Effector memory CD8-positive, alpha-beta T cell (primary cell): ENCODE measurements at regions not wholly inside any gene's neighbourhood (a gene's known extent, or its start where the extent isn't known, plus 50 kb on each side); places are given as distances from the start of the nearest gene placed in this dataset.
A peak's percentile ranks its signal among the peaks of the same experiment; 100 is the strongest.

ENCODE experiments used
- ATAC-seq: fragments of 150-1000 bp; cut with Tn5 transposase; replicated peaks from 2 replicates; pipeline ENCODE4 v1.10.0; 2021; ENCODE audit warnings: mild to moderate bottlenecking, moderate library complexity
- DNase-seq, 3 experiments: peaks; one replicate each; pipeline ENCODE4 v3.0.0; 2021
- H3K27ac Mint-ChIP-seq, 2 donors: one replicate each; pipeline ENCODE4 v1.8.0; 2022; ENCODE audit warnings: mild to moderate bottlenecking in 2 of 2, mixed read lengths in 2 of 2, moderate library complexity in 2 of 2
- H3K27me3 Mint-ChIP-seq, 2 donors: one replicate each; pipeline ENCODE4 v1.8.0; 2022; ENCODE audit warnings: mixed read lengths in 2 of 2
- H3K36me3 Mint-ChIP-seq: one replicate; pipeline ENCODE4 v1.8.0; 2022; ENCODE audit warnings: mild to moderate bottlenecking, moderate library complexity, mixed read lengths; ENCODE audit not compliant: insufficient read depth
- H3K4me1 Mint-ChIP-seq, 2 donors: one replicate each; pipeline ENCODE4 v1.8.0; 2022; ENCODE audit warnings: low read depth in 2 of 2, mixed read lengths in 2 of 2
- H3K4me3 Mint-ChIP-seq, 2 donors: one replicate each; pipeline ENCODE4 v1.8.0; 2022; ENCODE audit warnings: mild to moderate bottlenecking in 2 of 2, mixed read lengths in 2 of 2, moderate library complexity in 2 of 2
- H3K9me3 Mint-ChIP-seq, 2 donors: one replicate each; pipeline ENCODE4 v1.8.0; 2022; ENCODE audit warnings: mixed read lengths in 2 of 2

DNA sequence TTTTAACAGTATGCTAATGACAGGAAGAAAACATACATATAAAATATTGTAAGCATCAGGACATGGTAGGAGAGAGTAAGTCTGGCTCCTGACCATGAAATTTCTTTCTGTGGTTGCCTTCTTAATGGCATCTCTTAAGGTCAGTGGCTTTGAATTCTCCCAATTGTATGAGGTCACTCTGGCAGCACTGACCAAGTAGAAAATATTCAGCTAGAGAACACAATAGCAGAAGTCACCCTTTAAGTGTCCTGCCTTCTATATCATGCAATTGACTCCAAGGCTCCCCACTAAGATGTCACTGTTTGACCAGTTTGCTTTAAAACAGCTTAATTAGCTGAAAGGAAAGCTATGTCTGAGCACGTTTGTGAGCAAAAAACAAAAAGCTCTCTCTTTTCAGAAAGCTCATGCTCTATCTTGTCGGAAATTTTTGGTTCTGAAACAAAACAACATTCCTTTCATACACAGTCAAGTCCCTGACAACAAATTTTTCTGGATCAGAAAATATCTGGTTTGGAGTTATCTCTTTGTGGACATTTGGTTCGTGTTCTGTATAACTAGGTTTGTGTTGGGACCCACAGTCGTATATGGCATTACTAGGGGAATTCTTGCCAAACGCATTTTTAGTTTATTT lies 120.9 kb upstream of the IFNGR1 start:
- peaks cover 2% of the 10 kb centered on the region for H3K36me3 Mint-ChIP-seq
- peaks cover 0 to 14% of the 10 kb centered on the region in 2 donors for H3K27me3 Mint-ChIP-seq
- no peak overlapping the region for H3K27ac Mint-ChIP-seq
- peaks cover 3 to 21% of the 10 kb centered on the region in 2 donors for H3K4me1 Mint-ChIP-seq
- H3K4me3 Mint-ChIP-seq = no peak overlapping the region
- no peaks in the 10 kb centered on the region for H3K9me3 Mint-ChIP-seq
- no peak for DNase-seq
- no peak for ATAC-seq

DNA sequence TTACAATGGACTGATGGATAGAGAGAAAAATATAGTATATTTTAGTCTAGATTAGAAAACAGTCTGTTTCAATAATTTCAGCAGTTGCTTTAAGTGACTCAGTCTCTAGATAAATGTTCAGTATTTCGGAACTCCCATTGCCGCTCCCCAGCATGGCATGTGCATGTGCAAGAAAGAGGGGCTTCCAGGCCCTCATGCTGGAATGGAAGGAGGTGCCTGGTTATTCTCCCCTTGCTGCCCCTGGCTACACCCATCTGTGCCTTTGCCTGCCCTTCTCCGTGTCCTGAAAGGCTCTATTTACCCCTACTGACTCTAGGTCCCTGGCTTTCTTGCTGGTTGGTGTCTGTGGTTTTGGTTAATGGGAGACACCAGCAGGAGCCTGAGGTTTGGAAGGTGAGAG lies 115.7 kb upstream of the IFNGR1 start:
- Mint-ChIP-seq H3K4me1 (no peaks in the 10 kb centered on the region), H3K27me3 (peaks cover 12 to 28% of the 10 kb centered on the region in 2 donors), H3K4me3 (no peak overlapping the region), H3K27ac (no peak overlapping the region), H3K36me3 (peaks cover 3% of the 10 kb centered on the region), H3K9me3 (no peaks in the 10 kb centered on the region)
- ATAC-seq (no peak), DNase-seq (no peak)

DNA sequence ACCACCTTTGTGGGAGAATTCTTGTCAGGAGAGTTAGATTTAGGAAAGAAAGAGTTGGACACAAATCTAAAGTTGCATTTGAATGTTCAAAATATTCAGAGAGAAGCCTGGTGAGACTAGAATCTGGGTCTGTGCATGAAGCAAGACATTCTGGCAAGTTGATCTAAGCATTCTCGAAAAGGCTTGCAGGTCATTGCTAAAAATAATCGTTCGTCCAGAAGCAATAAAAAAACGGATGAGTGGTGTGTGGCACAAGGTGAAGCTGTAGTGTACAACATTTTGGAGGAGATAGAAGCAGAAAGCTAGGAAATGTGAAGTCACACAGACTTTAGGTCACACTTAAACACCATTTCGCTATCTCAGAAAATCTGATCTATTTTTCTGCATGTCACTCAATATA lies 114.9 kb upstream of the IFNGR1 start:
- peaks cover 12 to 28% of the 10 kb centered on the region in 2 donors for H3K27me3 Mint-ChIP-seq
- H3K4me3 Mint-ChIP-seq = no peak overlapping the region

DNA sequence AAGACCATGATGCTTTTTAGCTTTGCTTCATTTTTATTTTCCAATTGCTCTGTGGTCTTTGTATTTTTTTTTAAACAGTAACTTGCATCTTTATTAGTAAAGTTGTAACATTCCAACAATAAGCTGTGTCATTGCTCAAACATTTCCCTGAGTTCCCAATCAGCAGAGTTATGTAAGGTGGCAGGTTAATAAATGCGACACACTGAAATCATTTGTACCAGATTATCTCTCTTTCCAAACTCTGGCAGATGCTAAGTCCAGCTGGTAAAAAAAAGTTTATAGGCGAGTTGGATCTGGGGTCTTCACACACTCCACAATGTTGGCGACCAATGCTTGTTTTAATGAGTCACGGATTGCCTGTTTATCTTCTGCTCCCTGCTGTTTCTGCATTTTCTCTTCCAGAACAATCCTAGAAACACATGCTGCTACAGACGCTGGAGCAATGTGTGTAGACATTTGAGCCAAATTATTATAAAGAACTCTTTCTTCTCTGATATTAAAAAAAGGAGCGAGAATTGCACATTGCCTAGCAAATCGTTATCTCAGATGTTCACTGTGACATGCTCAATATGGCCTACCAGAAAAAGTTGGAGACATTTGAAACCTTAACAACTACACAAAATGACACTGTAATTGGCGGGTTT lies 113.6 kb upstream of the IFNGR1 start:
- DNase-seq (no peak), ATAC-seq (no peak)
- Mint-ChIP-seq H3K27me3 (peaks cover 12 to 28% of the 10 kb centered on the region in 2 donors), H3K9me3 (no peaks in the 10 kb centered on the region), H3K4me1 (no peaks in the 10 kb centered on the region), H3K4me3 (no peak overlapping the region), H3K36me3 (peaks cover 3% of the 10 kb centered on the region), H3K27ac (no peak overlapping the region)

More for the DNA sequence above, 114.9 kb upstream of the IFNGR1 start:
- DNase-seq (no peak), ATAC-seq (no peak)
- Mint-ChIP-seq H3K27ac (no peak overlapping the region), H3K9me3 (no peaks in the 10 kb centered on the region), H3K4me1 (no peaks in the 10 kb centered on the region), H3K36me3 (peaks cover 3% of the 10 kb centered on the region)

DNA sequence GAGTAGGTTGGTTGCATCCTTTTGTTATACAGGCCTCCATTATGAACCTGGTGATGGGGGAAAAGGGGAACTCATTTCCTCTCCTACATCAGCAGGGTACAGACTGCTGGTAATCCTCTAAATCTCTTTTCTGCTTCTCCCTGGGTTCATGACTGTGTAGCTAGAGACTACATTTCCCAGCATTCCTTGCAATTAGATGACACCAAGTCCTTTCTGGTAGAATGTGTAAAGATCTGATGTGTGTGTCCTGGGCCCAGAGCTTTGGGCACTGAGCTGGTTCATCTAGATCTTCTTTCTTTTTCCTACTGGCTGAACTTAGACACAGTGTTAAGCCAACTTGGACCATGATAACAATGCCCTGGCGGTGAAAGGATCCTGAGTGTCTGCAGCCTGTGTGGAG lies 104.7 kb upstream of the IFNGR1 start:
- H3K27ac Mint-ChIP-seq = no peak overlapping the region
- H3K4me1 Mint-ChIP-seq = no peaks in the 10 kb centered on the region
- no peak overlapping the region for H3K4me3 Mint-ChIP-seq
- H3K36me3 Mint-ChIP-seq = no peaks in the 10 kb centered on the region
- DNase-seq (no peak), ATAC-seq (no peak)
- H3K27me3 Mint-ChIP-seq = no peaks in the 10 kb centered on the region
- no peaks in the 10 kb centered on the region for H3K9me3 Mint-ChIP-seq

DNA sequence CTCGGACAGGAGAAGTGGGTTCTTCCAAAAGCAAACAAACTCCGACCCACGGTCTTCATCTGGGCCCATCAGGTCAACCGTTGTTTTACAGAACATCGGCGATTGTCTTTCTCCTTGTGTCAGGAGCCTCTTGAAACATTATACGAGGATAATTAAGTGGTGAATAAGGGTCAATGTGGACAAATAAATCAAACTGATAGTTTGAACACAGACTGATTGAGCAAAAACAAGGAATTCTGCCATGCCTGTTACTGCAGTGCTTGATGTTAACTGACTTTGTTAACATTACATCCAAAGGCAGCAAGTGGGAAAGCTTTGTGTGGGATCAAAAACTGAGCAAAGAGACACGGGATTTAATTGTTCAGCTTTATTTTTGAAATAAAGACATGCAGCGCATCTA lies 101.1 kb upstream of the IFNGR1 start:
- no peak overlapping the region for H3K4me3 Mint-ChIP-seq
- H3K27ac Mint-ChIP-seq = no peak overlapping the region
- no peaks in the 10 kb centered on the region for H3K36me3 Mint-ChIP-seq
- H3K27me3 Mint-ChIP-seq = no peaks in the 10 kb centered on the region
- H3K9me3 Mint-ChIP-seq = no peaks in the 10 kb centered on the region
- no peak for ATAC-seq
- no peaks in the 10 kb centered on the region for H3K4me1 Mint-ChIP-seq
- no peak for DNase-seq

DNA sequence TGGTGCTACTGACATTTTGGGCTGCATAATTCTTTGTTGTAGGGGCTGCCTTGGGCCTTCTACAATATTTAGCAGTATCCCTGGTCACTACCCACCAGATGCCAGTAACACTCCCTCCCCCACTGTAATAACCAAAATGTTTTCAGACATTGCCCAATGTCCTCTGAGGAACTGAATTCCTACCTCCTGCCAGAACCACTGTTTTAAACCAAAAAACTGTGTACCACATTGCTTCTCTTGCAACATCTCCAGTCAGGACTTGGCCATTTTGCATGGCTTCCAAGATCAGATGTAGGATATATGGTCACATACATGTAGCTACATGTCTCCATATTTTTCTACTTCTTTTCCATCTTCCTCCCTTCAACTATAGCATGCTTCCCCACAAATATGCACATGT lies 97.4 kb upstream of the IFNGR1 start:
- DNase-seq = no peak
- no peak overlapping the region for H3K27ac Mint-ChIP-seq
- H3K4me1 Mint-ChIP-seq = no peaks in the 10 kb centered on the region
- H3K36me3 Mint-ChIP-seq = no peaks in the 10 kb centered on the region
- ATAC-seq = no peak
- no peaks in the 10 kb centered on the region for H3K9me3 Mint-ChIP-seq
- H3K27me3 Mint-ChIP-seq = no peaks in the 10 kb centered on the region
- no peak overlapping the region for H3K4me3 Mint-ChIP-seq

DNA sequence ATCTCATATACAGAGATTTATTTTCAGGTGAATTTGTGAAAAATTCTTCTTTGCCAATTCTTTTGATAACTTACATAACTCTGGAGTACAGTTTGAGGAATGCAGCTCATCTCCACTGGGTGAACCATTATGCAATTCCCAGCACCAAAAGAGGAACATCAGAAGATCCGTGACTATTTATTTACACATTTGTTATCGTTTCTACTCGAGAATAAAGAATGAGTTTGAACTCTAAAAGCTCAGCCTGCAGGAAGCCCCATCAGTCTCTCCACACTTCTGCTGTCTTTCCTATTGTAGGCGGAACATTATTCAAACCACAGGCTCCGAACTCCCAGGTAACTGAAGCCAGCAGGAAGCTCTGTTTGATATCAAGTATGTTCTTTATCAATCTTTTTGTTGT lies 95.9 kb upstream of the IFNGR1 start:
- no peaks in the 10 kb centered on the region for H3K27me3 Mint-ChIP-seq
- no peaks in the 10 kb centered on the region for H3K9me3 Mint-ChIP-seq
- no peak overlapping the region for H3K4me3 Mint-ChIP-seq
- no peaks in the 10 kb centered on the region for H3K36me3 Mint-ChIP-seq
- no peaks in the 10 kb centered on the region for H3K4me1 Mint-ChIP-seq
- no peak overlapping the region for H3K27ac Mint-ChIP-seq
- DNase-seq (no peak), ATAC-seq (no peak)

DNA sequence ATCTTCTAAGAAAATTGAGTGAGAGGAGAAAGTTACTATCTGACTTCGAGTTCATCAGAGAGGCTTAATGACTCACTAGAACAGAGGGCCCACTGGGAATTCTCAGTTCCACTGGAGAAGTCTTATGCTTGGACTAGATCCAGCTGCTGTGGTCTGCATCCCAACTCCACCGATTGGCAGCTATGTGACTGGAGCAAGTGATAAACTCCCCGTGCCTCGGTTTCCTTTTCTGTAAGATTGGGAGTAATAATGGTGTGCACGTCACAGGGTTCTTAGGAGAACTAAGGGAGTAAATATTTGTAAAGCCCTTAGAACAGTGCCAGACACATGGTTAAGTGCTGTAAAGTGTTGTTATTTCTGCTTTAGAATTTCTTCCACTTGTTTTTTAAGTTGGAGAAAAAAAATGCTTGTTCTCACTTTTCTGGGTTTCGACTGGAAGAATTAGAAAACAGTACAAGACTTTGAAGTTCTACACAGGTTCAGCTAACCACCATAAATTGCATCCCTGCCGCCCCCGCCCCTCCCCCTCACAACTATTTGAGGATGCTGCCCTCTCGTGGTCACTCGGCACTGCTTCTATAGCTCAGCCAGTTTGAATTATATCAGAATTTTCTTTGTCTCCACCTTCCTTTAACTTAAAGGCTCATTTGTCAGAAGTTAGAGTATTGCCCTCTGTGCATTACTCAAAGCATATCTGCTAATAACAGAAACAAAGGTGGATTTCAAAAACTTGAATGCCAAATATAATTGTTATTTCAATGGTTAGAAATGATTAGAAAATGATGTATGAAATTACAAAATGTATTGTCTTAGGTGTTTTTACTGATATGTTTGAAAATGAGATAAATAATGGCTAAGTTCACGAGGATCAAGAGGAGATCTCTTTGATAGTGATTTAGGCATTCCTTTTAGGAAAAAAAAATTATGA lies 95.0 kb upstream of the IFNGR1 start:
- no peak overlapping the region for H3K4me3 Mint-ChIP-seq
- ATAC-seq = peak; percentile 84
- H3K4me1 Mint-ChIP-seq = peaks cover 0 to under 1% of the 10 kb centered on the region in 2 donors
- peak; percentile 45 to 59 (median 55) for DNase-seq
- no peaks in the 10 kb centered on the region for H3K9me3 Mint-ChIP-seq
- no peaks in the 10 kb centered on the region for H3K36me3 Mint-ChIP-seq
- H3K27ac Mint-ChIP-seq = no peak overlapping the region
- no peaks in the 10 kb centered on the region for H3K27me3 Mint-ChIP-seq

DNA sequence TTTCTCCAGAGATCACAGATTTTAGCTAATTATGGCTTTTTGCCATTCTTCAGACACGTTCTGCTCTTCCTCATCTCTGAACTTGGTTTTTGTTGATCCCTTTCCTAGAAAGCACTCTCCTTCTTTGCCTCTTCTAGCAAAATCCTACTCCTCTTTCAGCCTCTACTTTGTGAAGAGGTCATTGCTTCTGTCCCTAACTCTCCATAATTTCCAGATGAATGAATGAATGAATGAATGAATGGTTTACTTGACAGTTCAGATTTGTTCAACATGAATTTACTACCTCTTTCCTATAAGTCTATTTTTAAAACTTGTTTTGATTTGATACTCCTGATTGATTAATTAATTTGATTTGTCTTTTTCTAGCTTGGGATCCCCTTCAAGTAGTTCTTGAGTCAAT lies 94.0 kb upstream of the IFNGR1 start:
- DNase-seq (no peak), ATAC-seq (no peak)
- no peaks in the 10 kb centered on the region for H3K36me3 Mint-ChIP-seq
- no peaks in the 10 kb centered on the region for H3K9me3 Mint-ChIP-seq
- H3K27me3 Mint-ChIP-seq = no peaks in the 10 kb centered on the region
- H3K27ac Mint-ChIP-seq = no peak overlapping the region
- H3K4me3 Mint-ChIP-seq = no peak overlapping the region
- H3K4me1 Mint-ChIP-seq = peaks cover 0 to 4% of the 10 kb centered on the region in 2 donors

DNA sequence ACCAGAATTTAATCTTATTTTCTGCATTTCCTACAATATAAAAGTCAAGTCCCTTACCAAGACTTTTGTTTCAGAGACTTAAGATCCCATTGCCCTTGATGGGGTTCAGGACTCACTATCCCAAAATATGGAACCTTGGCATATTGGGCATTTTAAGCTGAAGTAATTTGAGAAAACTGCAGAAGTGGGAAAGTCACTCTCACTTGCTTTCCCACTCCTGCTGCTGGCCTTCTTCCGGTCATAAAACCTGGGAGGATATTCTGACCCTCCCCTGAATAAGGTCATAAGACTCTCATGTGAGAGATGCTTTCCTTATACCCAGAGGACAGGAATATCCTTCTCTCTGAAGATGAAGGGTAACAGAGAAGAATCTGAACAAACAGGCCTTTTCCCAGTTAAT lies 92.8 kb upstream of the IFNGR1 start:
- no peak overlapping the region for H3K4me3 Mint-ChIP-seq

DNA sequence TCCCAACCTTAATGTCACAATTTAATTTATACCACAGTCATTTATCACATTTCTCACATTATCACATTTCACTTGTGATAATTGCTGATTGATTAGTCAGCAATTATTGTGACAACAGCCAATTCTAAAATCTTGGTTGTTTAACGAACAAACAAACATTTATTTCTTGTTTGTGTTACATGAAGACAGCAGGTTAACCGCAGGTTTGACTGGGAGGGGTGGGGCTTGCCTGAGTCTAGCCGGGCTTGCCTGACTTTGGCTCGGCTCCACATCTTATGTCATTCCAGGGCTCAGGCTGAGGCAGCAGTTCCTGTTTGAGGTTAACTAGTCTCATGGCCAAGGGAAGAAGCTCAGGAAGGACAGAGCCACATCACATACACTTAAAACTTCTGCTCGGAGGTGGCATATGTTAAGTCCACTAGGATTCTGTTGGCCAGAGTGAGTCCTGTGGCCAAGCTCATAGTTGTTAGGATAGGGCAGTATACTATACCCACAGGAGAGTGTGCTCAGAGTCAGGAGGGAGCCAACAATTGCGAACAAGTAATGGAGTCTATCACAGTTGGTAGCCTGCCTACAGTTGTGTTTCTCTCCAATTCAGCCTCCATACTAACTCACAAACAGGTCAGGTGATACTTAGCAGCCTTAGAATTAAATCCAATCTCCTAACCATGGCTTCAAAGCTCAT lies 90.0 kb upstream of the IFNGR1 start:
- Mint-ChIP-seq H3K4me1 (peaks cover 0 to 4% of the 10 kb centered on the region in 2 donors), H3K36me3 (no peaks in the 10 kb centered on the region), H3K27ac (no peak overlapping the region), H3K27me3 (no peaks in the 10 kb centered on the region), H3K9me3 (no peaks in the 10 kb centered on the region), H3K4me3 (no peak overlapping the region)
- peak; percentile 44 for ATAC-seq
- no peak for DNase-seq

More for the DNA sequence above, 92.8 kb upstream of the IFNGR1 start:
- Mint-ChIP-seq H3K27me3 (no peaks in the 10 kb centered on the region), H3K36me3 (no peaks in the 10 kb centered on the region), H3K9me3 (no peaks in the 10 kb centered on the region), H3K4me1 (peaks cover 0 to 4% of the 10 kb centered on the region in 2 donors), H3K27ac (no peak overlapping the region)
- ATAC-seq (no peak), DNase-seq (no peak)

DNA sequence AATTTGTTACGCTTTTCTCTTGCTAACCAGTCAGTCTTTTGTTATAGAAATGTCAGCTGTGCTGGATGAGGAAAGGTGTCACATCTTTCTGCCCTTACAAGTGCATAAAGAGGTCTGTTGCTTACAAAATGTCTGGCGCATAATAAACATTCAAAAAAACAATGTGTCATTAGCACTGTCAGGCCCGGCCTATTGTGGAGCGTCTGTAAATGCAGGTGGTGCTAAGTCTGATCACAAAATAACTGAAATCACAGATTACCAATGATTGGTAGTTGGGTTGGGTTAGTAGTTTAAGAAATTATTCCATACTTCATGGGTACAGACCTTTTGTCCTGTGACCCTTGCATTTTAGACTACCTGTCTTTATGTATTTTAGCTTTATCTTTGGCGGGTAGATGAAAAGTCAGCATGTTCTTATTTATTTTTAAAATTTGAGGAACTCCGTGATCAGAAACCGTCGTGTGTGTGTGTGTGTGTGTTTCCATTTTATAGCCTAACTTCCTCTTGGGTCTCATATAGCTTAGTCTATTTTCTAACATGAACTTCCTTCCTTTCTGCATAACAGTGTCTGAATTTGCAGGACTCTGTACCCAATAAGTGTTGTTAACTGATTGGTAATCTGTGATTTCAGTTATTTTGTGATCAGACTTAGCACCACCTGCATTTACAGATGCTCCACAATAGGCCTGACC lies 88.1 kb upstream of the IFNGR1 start:
- no peak for DNase-seq
- H3K4me1 Mint-ChIP-seq = peaks cover 0 to 4% of the 10 kb centered on the region in 2 donors
- no peaks in the 10 kb centered on the region for H3K36me3 Mint-ChIP-seq
- no peaks in the 10 kb centered on the region for H3K9me3 Mint-ChIP-seq
- ATAC-seq = no peak
- no peak overlapping the region for H3K27ac Mint-ChIP-seq
- peaks cover 0 to 6% of the 10 kb centered on the region in 2 donors for H3K27me3 Mint-ChIP-seq
- H3K4me3 Mint-ChIP-seq = no peak overlapping the region
